ENCODE measurements at regions not wholly inside any gene's neighbourhood (a gene's known extent, or its start where the extent isn't known, plus 50 kb on each side); places are given as distances from the start of the nearest gene placed in this dataset.

- TF ChIP-seq EZH2 (IDR thresholded peaks at IDR 0.05; ENCODE audit: borderline replicate concordance, control insufficient read depth, low read depth, low read length), result no peak
- TF ChIP-seq REST (IDR thresholded peaks at IDR 0.05; ENCODE audit: low read depth, low read length), result no peak
- no peak for TF ChIP-seq GABPA (IDR thresholded peaks at IDR 0.05; ENCODE audit: low read depth)
- no peak for TF ChIP-seq MLLT1 (IDR thresholded peaks at IDR 0.05)
Observed at GRCh38 chr10:9331583-9332008, 1277.1 kb downstream of the GATA3 start.
